Prostate gland (tissue), 2 donors: ENCODE measurements at regions not wholly inside any gene's neighbourhood (a gene's known extent, or its start where the extent isn't known, plus 50 kb on each side); places are given as distances from the start of the nearest gene placed in this dataset.
"Not testable (repeated sequence)": the region's sequence is repeated elsewhere in the genome, so short reads cannot be mapped to it uniquely, and the experiment has no call there.

Source experiments
- POLR2A ChIP-seq: fragments of 450-650 bp; IDR thresholded peaks from one replicate; pipeline ENCODE4 v1.6.1; 2016; ENCODE audit warnings: antibody characterized with exemption, mild to moderate bottlenecking
- POLR2AphosphoS5 ChIP-seq: sonication (generic); formaldehyde crosslinking; IDR thresholded peaks from one replicate; pipeline ENCODE4 v1.6.1; 2017; ENCODE audit warnings: antibody characterized with exemption
- TF ChIP-seq, protein P1 (sequence below), 4 experiments: fragments of 200-600 bp in 2 of 4; fragments of 450-650 bp in 2 of 4; sonication (generic) in 2 of 4; IDR thresholded peaks; 1 replicate in 3 of 4; 2 replicates in 1 of 4; pipeline ENCODE4 v1.5.1; 2016 to 2019; ENCODE audit warnings: antibody characterized with exemption in 4 of 4, mild to moderate bottlenecking in 2 of 4, moderate library complexity in 2 of 4

DNA sequence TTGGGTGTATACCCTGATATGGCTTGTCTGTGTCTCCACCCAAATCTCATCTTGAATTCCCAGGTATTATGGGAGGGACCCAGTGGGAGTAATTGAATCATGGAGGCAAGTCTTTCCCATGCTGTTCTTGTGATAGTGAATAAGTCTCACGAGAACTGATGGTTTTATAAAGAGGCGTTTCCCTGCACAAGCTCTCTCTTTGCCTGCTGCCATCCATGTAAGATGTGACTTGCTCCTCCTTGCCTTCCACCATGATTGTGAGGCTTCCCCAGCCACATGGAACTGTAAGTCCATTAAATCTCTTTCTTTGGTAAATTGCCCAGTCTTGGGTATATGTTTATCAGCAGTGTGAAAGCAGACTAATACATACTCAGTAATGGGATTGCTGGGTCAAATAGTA lies 96.4 kb downstream of the UTRN start:
- TF ChIP-seq POLR2AphosphoS5, POLR2A: not testable (repeated sequence)
- TF ChIP-seq, protein P1, sequence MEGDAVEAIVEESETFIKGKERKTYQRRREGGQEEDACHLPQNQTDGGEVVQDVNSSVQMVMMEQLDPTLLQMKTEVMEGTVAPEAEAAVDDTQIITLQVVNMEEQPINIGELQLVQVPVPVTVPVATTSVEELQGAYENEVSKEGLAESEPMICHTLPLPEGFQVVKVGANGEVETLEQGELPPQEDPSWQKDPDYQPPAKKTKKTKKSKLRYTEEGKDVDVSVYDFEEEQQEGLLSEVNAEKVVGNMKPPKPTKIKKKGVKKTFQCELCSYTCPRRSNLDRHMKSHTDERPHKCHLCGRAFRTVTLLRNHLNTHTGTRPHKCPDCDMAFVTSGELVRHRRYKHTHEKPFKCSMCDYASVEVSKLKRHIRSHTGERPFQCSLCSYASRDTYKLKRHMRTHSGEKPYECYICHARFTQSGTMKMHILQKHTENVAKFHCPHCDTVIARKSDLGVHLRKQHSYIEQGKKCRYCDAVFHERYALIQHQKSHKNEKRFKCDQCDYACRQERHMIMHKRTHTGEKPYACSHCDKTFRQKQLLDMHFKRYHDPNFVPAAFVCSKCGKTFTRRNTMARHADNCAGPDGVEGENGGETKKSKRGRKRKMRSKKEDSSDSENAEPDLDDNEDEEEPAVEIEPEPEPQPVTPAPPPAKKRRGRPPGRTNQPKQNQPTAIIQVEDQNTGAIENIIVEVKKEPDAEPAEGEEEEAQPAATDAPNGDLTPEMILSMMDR (IDR thresholded peaks at IDR 0.05) = not testable (repeated sequence)
